ENCODE measurements at regions not wholly inside any gene's neighbourhood (a gene's known extent, or its start where the extent isn't known, plus 50 kb on each side); places are given as distances from the start of the nearest gene placed in this dataset.
"Not testable (repeated sequence)": the region's sequence is repeated elsewhere in the genome, so short reads cannot be mapped to it uniquely, and the experiment has no call there.

GRCh38 chr16:22436823-22437652, 62.6 kb upstream of the CDR2 start:
- H3K27me3 Mint-ChIP-seq; H3K4me1 Mint-ChIP-seq (ENCODE audit: low read depth); H3K9me3 Mint-ChIP-seq; H3K36me3 Mint-ChIP-seq (ENCODE audit: low read depth); intact Hi-C loops (cut with micrococcal nuclease): not testable (repeated sequence)
- H3K27ac Mint-ChIP-seq: peak overlapping the region; percentile 97
- peak overlapping the region; percentile 96 for H3K4me3 Mint-ChIP-seq

DNA sequence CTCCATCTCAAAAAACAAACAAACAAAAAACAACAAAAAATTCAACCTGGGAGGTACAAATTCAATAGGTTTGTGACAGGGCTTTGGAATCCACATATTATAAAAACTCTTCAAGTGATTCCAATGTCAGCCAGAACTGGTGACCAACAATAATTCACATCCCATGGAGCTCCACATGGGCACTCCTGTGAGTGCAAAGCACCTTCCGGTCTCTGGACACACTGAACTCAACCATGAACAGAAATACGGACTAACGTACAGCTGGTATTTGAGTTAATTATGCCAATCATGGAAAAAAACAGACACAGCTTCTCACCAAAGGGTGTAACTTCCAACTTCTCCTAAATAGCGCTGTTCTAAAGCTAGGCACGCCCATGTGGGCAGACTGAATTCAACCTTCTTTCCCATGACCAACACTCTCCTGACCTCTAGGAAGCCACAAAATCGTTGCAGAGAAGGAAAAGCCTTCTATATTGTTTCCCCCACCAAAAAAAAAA, 62.0 kb upstream of the CDR2 start:
- H3K27me3 Mint-ChIP-seq; H3K9me3 Mint-ChIP-seq; intact Hi-C loops (cut with micrococcal nuclease); H3K4me1 Mint-ChIP-seq (ENCODE audit: low read depth): not testable (repeated sequence)
- Mint-ChIP-seq H3K27ac (peak overlapping the region; percentile 97), H3K36me3 (ENCODE audit: low read depth) (peaks cover 12% of the 10 kb centered on the region), H3K4me3 (peak overlapping the region; percentile 96)

DNA sequence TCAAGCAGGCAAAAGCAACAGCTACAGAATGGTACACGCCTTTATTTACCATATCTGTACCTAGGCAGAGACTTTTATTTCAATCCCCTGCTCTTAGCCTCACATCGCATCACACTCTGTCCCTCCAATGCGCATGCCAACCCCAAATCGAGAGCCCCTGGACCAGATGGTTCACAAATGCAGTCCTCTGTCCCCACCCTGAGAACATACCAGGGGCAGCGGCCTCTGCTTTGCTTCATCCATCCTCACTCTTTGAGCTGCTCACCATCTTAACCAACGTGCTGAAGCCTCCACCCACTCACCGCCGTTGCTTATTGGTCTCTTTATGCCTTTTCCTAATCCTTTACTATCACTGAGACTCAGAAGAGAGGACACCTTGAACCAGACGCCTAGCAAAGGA, 56.9 kb upstream of the CDR2 start:
- not testable (repeated sequence) for H3K4me3 Mint-ChIP-seq

GRCh38 chr16:22428654-22429053, 54.2 kb upstream of the CDR2 start:
- Mint-ChIP-seq H3K9me3 (no peaks in the 10 kb centered on the region), H3K36me3 (ENCODE audit: low read depth) (peaks cover 80% of the 10 kb centered on the region), H3K27me3 (no peaks in the 10 kb centered on the region), H3K4me1 (ENCODE audit: low read depth) (no peaks in the 10 kb centered on the region), H3K27ac (no peak overlapping the region), H3K4me3 (no peak overlapping the region)
- intact Hi-C loops (cut with micrococcal nuclease): no loop called here

More for the DNA sequence above, 56.9 kb upstream of the CDR2 start:
- H3K27ac Mint-ChIP-seq; H3K9me3 Mint-ChIP-seq; H3K4me1 Mint-ChIP-seq (ENCODE audit: low read depth); H3K27me3 Mint-ChIP-seq; intact Hi-C loops (cut with micrococcal nuclease): not testable (repeated sequence)
- H3K36me3 Mint-ChIP-seq (ENCODE audit: low read depth): peaks cover 53% of the 10 kb centered on the region

DNA sequence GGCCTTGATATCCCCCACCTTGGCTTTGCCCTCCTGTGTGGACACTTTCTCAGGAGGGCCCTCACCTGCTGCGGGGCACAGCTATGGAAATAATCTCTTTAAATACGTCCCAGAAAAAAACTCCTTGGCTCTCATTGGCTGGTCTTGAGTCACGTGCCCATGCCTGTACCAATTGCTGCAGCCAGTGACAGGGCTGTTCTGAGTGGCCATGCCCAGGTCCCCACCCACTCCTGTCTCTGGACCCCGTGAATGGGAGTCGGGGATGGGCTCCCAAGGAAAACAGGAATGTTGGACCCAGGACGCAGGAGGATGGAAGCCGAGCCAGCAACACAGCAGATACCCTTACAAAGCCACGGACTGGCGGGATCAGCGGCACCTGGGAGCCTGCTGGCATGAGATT, 53.1 kb upstream of the CDR2 start:
- peaks cover 91% of the 10 kb centered on the region for H3K36me3 Mint-ChIP-seq (ENCODE audit: low read depth)
- H3K9me3 Mint-ChIP-seq: no peaks in the 10 kb centered on the region
- no peak overlapping the region for H3K4me3 Mint-ChIP-seq
- H3K27ac Mint-ChIP-seq: no peak overlapping the region
- intact Hi-C loops (cut with micrococcal nuclease): no loop called here
- H3K27me3 Mint-ChIP-seq: no peaks in the 10 kb centered on the region
- H3K4me1 Mint-ChIP-seq (ENCODE audit: low read depth): no peaks in the 10 kb centered on the region

GRCh38 chr16:22425847-22426246, 51.4 kb upstream of the CDR2 start:
- peaks cover 99% of the 10 kb centered on the region for H3K36me3 Mint-ChIP-seq (ENCODE audit: low read depth)

DNA sequence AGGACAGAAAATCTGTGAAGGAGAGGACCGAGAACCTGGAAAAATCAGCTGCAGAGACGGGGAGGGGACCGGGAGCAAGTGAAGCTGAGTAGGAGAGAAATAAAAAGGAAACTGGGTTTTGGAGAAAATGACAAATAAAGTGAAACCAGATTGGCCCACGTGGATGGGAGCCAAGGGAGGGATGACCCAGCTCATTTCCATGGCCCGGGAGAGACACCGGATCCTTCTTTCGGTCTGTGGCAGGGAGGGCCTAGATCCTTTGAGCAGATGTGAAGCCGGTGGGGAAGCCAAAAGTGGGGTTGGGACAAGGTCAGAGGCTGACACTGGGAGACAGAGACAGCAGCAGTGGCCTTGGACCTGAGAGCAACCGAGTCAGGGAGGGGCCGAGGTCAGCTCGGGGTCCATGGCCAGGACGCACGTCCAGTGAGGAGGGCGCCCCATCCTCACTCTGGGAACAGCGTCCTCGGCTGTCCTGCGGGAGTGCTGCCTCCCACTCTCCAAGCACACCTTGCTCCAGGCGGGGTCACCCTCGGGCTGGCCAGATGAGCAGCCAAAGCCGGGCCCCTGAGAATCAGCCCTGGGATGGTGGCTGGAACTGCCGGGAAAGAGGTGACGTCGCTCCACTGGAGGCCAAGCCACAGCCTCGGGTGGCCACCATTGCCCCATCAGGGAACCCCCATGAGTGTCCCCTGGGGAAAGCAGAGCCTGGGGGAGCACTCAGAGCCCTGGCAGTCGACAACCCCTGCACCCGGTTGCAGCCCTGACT, 50.8 kb upstream of the CDR2 start:
- Mint-ChIP-seq H3K36me3 (ENCODE audit: low read depth) (peaks cover 99% of the 10 kb centered on the region), H3K4me1 (ENCODE audit: low read depth) (no peaks in the 10 kb centered on the region), H3K27ac (no peak overlapping the region), H3K9me3 (no peaks in the 10 kb centered on the region), H3K4me3 (no peak overlapping the region), H3K27me3 (no peaks in the 10 kb centered on the region)
- intact Hi-C loops (cut with micrococcal nuclease): no loop called here

More at GRCh38 chr16:22425847-22426246, 51.4 kb upstream of the CDR2 start:
- Mint-ChIP-seq H3K27me3 (no peaks in the 10 kb centered on the region), H3K9me3 (no peaks in the 10 kb centered on the region), H3K4me3 (no peak overlapping the region), H3K4me1 (ENCODE audit: low read depth) (no peaks in the 10 kb centered on the region), H3K27ac (no peak overlapping the region)
- intact Hi-C loops (cut with micrococcal nuclease): no loop called here

GRCh38 chr16:22424161-22424937, 49.9 kb upstream of the CDR2 start:
- no peaks in the 10 kb centered on the region for H3K4me1 Mint-ChIP-seq (ENCODE audit: low read depth)
- no peaks in the 10 kb centered on the region for H3K27me3 Mint-ChIP-seq
- H3K4me3 Mint-ChIP-seq: no peak overlapping the region
- no peaks in the 10 kb centered on the region for H3K9me3 Mint-ChIP-seq
- no peak overlapping the region for H3K27ac Mint-ChIP-seq
- H3K36me3 Mint-ChIP-seq (ENCODE audit: low read depth): peaks cover 99% of the 10 kb centered on the region
- intact Hi-C loops (cut with micrococcal nuclease): no loop called here

Measured in dendritic cell treated with granulocyte-macrophage colony-stimulating factor and Interleukin-4, amounts not matched to agents 40 ng/mL and 50 ng/mL, for 4 days (primary cell).